ENCODE measurements at regions not wholly inside any gene's neighbourhood (a gene's known extent, or its start where the extent isn't known, plus 50 kb on each side); places are given as distances from the start of the nearest gene placed in this dataset.

GRCh38 chr18:8462651-8463185 is 146.5 kb upstream of the RAB12 start:
- TF ChIP-seq CTCF (conservative IDR thresholded peaks at IDR 0.05; ENCODE audit: low read length) = no peak
- no peak for TF ChIP-seq EZH2phosphoT487 (IDR thresholded peaks at IDR 0.05; ENCODE audit: borderline replicate concordance)
